HepG2 (cell line): ENCODE measurements at regions not wholly inside any gene's neighbourhood (a gene's known extent, or its start where the extent isn't known, plus 50 kb on each side); places are given as distances from the start of the nearest gene placed in this dataset.

Source experiments
- CREB1 ChIP-seq, 2 experiments: fragments of 450-650 bp in 1 of 2; IDR thresholded peaks; 2 replicates each; pipeline ENCODE4 v1.6.1; 2016 to 2017; ENCODE audit warnings: control low read depth in 1 of 2, mild to moderate bottlenecking in 1 of 2, missing compliant biosample characterization in 1 of 2, missing genetic modification characterization in 1 of 2
- NFKBIZ ChIP-seq: IDR thresholded peaks from 2 replicates; pipeline ENCODE4 v1.6.1; 2018; ENCODE audit warnings: missing genetic modification reagents, missing compliant biosample characterization
- POLR2AphosphoS5 ChIP-seq: IDR thresholded peaks from 2 replicates; pipeline ENCODE4 v1.6.1; 2012; ENCODE audit warnings: low read depth, low read length
- SNRNP70 ChIP-seq: fragments of 200-400 bp; formaldehyde crosslinking; IDR thresholded peaks from 2 replicates; pipeline ENCODE4 v1.6.1; 2017; ENCODE audit warnings: mild to moderate bottlenecking, low read depth, low read length, moderate library complexity
- SOX6 ChIP-seq, 2 experiments: fragments of 450-650 bp in 1 of 2; sonication (generic) in 1 of 2; formaldehyde crosslinking in 1 of 2; IDR thresholded peaks; 2 replicates each; pipeline versions ENCODE4 v1.4.0 to v1.6.1; 2017 to 2020; ENCODE audit warnings: antibody characterized with exemption in 1 of 2, mild to moderate bottlenecking in 1 of 2, missing genetic modification reagents in 1 of 2
- TGIF2 ChIP-seq: IDR thresholded peaks from 2 replicates; pipeline ENCODE4 v1.6.1; 2016; ENCODE audit warnings: control low read depth, missing compliant biosample characterization
- TRIM24 ChIP-seq: sonication (generic); formaldehyde crosslinking; IDR thresholded peaks from 2 replicates; pipeline ENCODE4 v1.8.0; 2022; ENCODE audit warnings: mild to moderate bottlenecking, missing genetic modification reagents
- YY1 ChIP-seq: IDR thresholded peaks from 2 replicates; pipeline ENCODE4 v1.6.1; 2011; ENCODE audit warnings: low read length, low read depth, moderate library complexity, mild to moderate bottlenecking; ENCODE audit not compliant: insufficient read depth, insufficient replicate concordance
- ZFP82 ChIP-seq: sonication (generic); formaldehyde crosslinking; IDR thresholded peaks from 2 replicates; pipeline ENCODE4 v1.5.1; 2020; ENCODE audit warnings: mild to moderate bottlenecking, missing genetic modification reagents, borderline replicate concordance
- ZNF558 ChIP-seq: sonication (generic); formaldehyde crosslinking; IDR thresholded peaks from 2 replicates; pipeline ENCODE4 v1.9.0; 2022; ENCODE audit warnings: mild to moderate bottlenecking, missing genetic modification reagents, borderline replicate concordance
- ZSCAN5A ChIP-seq: sonication (generic); formaldehyde crosslinking; IDR thresholded peaks from 2 replicates; pipeline ENCODE4 v1.8.0; 2022; ENCODE audit warnings: mild to moderate bottlenecking, missing genetic modification reagents, borderline replicate concordance
- TF ChIP-seq, protein P1 (sequence below): sonication (generic); formaldehyde crosslinking; IDR thresholded peaks from 2 replicates; pipeline ENCODE4 v1.5.0; 2020; ENCODE audit warnings: mild to moderate bottlenecking, missing genetic modification reagents
- TF ChIP-seq, protein P2 (sequence below), 2 experiments: IDR thresholded peaks; 2 replicates each; pipeline ENCODE4 v1.6.1; 2011 to 2012; ENCODE audit warnings: low read length in 2 of 2, borderline replicate concordance in 1 of 2, low read depth in 1 of 2, mild to moderate bottlenecking in 1 of 2, moderate library complexity in 1 of 2

DNA sequence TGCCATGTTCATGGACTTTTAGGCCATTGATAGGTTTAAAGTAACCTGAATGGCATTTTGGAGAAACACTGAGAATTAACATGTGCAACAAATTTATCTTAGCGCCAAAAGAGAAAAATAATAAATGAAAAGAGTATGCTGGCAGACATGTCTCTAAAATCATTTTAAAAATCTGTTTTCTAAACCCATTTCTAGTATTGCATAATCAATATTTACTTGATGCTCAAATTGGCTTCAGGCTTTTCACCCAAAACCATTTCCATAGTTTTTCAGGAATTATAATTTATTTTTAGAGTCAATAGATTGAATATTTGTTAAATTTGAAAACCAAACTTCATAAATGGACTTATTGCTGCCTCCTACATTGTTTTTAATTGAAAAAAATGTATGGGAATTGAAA, 423.0 kb downstream of the PLOD2 start:
- no peak for TF ChIP-seq SOX6 (IDR thresholded peaks at IDR 0.05)
- no peak for TF ChIP-seq SOX6 (CRISPR knock-in tag; IDR thresholded peaks at IDR 0.05)
- TF ChIP-seq SNRNP70: no peak
- TF ChIP-seq, protein P1, sequence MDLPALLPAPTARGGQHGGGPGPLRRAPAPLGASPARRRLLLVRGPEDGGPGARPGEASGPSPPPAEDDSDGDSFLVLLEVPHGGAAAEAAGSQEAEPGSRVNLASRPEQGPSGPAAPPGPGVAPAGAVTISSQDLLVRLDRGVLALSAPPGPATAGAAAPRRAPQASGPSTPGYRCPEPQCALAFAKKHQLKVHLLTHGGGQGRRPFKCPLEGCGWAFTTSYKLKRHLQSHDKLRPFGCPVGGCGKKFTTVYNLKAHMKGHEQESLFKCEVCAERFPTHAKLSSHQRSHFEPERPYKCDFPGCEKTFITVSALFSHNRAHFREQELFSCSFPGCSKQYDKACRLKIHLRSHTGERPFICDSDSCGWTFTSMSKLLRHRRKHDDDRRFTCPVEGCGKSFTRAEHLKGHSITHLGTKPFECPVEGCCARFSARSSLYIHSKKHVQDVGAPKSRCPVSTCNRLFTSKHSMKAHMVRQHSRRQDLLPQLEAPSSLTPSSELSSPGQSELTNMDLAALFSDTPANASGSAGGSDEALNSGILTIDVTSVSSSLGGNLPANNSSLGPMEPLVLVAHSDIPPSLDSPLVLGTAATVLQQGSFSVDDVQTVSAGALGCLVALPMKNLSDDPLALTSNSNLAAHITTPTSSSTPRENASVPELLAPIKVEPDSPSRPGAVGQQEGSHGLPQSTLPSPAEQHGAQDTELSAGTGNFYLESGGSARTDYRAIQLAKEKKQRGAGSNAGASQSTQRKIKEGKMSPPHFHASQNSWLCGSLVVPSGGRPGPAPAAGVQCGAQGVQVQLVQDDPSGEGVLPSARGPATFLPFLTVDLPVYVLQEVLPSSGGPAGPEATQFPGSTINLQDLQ (CRISPR knock-in tag): no peak
- no peak for TF ChIP-seq YY1
- TF ChIP-seq TGIF2 (CRISPR knock-in tag): no peak
- TF ChIP-seq ZSCAN5A (CRISPR knock-in tag): no peak
- TF ChIP-seq CREB1 (IDR thresholded peaks at IDR 0.05): no peak
- no peak for TF ChIP-seq CREB1 (CRISPR knock-in tag; IDR thresholded peaks at IDR 0.05)
- TF ChIP-seq, protein P2, sequence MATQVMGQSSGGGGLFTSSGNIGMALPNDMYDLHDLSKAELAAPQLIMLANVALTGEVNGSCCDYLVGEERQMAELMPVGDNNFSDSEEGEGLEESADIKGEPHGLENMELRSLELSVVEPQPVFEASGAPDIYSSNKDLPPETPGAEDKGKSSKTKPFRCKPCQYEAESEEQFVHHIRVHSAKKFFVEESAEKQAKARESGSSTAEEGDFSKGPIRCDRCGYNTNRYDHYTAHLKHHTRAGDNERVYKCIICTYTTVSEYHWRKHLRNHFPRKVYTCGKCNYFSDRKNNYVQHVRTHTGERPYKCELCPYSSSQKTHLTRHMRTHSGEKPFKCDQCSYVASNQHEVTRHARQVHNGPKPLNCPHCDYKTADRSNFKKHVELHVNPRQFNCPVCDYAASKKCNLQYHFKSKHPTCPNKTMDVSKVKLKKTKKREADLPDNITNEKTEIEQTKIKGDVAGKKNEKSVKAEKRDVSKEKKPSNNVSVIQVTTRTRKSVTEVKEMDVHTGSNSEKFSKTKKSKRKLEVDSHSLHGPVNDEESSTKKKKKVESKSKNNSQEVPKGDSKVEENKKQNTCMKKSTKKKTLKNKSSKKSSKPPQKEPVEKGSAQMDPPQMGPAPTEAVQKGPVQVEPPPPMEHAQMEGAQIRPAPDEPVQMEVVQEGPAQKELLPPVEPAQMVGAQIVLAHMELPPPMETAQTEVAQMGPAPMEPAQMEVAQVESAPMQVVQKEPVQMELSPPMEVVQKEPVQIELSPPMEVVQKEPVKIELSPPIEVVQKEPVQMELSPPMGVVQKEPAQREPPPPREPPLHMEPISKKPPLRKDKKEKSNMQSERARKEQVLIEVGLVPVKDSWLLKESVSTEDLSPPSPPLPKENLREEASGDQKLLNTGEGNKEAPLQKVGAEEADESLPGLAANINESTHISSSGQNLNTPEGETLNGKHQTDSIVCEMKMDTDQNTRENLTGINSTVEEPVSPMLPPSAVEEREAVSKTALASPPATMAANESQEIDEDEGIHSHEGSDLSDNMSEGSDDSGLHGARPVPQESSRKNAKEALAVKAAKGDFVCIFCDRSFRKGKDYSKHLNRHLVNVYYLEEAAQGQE (IDR thresholded peaks at IDR 0.05; ENCODE audit: borderline replicate concordance in 1 of 2, low read depth in 1 of 2, low read length in 2 of 2): no peak
- no peak for TF ChIP-seq TRIM24 (CRISPR knock-in tag)
- TF ChIP-seq ZNF558 (CRISPR knock-in tag): no peak
- no peak for TF ChIP-seq ZFP82 (CRISPR knock-in tag)
- TF ChIP-seq POLR2AphosphoS5: no peak
- TF ChIP-seq NFKBIZ (CRISPR knock-in tag): no peak
